ENCODE measurements at regions not wholly inside any gene's neighbourhood (a gene's known extent, or its start where the extent isn't known, plus 50 kb on each side); places are given as distances from the start of the nearest gene placed in this dataset.

DNA sequence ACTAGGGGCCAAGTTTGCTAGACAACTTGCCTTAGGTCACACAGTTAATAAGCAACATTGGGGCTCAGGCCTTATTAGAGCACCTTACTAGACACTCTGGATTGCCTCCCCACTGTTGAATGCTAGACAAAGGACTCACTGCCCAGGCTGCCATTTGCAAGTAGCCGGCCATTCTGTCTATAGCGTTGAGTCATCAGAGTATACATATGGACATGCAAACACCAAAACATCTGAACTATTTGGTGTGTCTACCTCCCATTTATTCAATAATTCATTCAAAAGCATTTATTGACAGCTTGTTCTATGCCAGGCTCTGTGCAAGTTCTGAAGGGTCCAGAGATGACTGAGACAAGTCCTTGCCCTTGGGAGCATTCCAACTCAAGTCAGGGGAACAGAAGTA, 181.4 kb upstream of the DPT start:
- TF ChIP-seq, protein P1, sequence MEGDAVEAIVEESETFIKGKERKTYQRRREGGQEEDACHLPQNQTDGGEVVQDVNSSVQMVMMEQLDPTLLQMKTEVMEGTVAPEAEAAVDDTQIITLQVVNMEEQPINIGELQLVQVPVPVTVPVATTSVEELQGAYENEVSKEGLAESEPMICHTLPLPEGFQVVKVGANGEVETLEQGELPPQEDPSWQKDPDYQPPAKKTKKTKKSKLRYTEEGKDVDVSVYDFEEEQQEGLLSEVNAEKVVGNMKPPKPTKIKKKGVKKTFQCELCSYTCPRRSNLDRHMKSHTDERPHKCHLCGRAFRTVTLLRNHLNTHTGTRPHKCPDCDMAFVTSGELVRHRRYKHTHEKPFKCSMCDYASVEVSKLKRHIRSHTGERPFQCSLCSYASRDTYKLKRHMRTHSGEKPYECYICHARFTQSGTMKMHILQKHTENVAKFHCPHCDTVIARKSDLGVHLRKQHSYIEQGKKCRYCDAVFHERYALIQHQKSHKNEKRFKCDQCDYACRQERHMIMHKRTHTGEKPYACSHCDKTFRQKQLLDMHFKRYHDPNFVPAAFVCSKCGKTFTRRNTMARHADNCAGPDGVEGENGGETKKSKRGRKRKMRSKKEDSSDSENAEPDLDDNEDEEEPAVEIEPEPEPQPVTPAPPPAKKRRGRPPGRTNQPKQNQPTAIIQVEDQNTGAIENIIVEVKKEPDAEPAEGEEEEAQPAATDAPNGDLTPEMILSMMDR (IDR thresholded peaks at IDR 0.05; ENCODE audit: insufficient read depth, low read length), result no peak
- TF ChIP-seq, protein P2, sequence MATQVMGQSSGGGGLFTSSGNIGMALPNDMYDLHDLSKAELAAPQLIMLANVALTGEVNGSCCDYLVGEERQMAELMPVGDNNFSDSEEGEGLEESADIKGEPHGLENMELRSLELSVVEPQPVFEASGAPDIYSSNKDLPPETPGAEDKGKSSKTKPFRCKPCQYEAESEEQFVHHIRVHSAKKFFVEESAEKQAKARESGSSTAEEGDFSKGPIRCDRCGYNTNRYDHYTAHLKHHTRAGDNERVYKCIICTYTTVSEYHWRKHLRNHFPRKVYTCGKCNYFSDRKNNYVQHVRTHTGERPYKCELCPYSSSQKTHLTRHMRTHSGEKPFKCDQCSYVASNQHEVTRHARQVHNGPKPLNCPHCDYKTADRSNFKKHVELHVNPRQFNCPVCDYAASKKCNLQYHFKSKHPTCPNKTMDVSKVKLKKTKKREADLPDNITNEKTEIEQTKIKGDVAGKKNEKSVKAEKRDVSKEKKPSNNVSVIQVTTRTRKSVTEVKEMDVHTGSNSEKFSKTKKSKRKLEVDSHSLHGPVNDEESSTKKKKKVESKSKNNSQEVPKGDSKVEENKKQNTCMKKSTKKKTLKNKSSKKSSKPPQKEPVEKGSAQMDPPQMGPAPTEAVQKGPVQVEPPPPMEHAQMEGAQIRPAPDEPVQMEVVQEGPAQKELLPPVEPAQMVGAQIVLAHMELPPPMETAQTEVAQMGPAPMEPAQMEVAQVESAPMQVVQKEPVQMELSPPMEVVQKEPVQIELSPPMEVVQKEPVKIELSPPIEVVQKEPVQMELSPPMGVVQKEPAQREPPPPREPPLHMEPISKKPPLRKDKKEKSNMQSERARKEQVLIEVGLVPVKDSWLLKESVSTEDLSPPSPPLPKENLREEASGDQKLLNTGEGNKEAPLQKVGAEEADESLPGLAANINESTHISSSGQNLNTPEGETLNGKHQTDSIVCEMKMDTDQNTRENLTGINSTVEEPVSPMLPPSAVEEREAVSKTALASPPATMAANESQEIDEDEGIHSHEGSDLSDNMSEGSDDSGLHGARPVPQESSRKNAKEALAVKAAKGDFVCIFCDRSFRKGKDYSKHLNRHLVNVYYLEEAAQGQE (IDR thresholded peaks at IDR 0.05; ENCODE audit: insufficient replicate concordance, low read depth), result no peak
- TF ChIP-seq POLR2AphosphoS5 (IDR thresholded peaks at IDR 0.05; ENCODE audit: low read depth) (no peak), SPI1 (IDR thresholded peaks at IDR 0.05; ENCODE audit: borderline replicate concordance, low read depth) (no peak)
